Activated naive CD4-positive, alpha-beta T cell treated with anti-CD3 and anti-CD28 coated beads, Interleukin-2, amount 50 U/mL, for 16 hours (primary cell): ENCODE measurements at regions not wholly inside any gene's neighbourhood (a gene's known extent, or its start where the extent isn't known, plus 50 kb on each side); places are given as distances from the start of the nearest gene placed in this dataset.
"Not testable (repeated sequence)": the region's sequence is repeated elsewhere in the genome, so short reads cannot be mapped to it uniquely, and the experiment has no call there.

Source experiments
- DNase-seq: peaks from one replicate; pipeline ENCODE4 v3.0.0-alpha.2; 2020

DNA sequence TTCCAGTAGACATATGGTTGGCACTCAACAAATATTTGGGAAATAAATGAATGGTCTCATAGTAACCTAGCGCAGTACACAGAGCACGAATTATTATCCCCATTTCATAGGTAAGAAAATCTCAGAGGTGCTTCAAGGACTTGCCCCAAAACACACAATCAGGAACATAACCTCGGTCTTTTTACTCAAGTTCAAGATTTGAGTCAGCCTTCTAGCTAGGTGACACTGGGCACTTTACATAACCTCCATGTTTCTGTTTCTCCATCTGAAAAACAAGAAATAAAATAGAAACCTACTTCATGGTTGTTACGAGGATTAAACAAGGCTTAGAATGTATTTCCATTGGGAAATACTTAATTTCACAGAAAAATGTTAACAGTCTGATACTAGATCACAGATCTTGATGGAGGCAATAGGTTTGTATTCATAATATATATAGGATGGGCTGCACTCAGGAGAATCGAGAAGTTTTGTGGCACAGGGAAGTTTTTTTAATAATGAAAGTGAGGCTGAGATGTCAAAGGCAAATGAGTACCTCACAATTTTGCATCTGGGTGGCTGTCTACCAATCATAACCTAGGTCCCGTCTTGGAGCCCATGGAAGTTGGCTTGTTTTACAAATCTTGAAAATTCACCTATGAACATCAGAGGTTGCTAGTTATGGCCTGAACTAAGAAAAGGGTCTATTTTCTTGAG, 147.4 kb upstream of the ZC3H12C start:
- DNase-seq, result no peak

- DNase-seq, result peak; percentile 31
Measured at GRCh38 chr11:109946322-109946846, 146.8 kb upstream of the ZC3H12C start.

DNA sequence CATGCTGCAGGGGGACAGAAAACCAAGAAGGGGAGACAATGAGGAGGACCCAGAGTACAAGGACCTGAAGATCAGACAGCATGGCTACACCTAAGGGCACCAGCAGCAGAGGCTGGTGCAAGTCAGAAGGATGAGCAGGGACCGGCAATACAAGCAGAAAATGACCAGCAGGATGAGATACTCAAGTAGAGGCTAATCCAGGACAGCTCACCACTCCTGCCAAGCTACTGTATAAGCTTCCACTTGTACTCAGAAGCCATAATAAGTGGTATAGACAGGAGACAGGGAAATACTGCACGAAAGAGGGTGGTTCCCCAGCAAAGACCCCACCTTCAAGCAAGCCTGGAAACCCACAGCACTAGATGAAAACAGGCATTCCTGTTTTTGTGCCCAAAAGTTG, 138.7 kb upstream of the ZC3H12C start:
- DNase-seq, result no peak

GRCh38 chr11:109956124-109956793, 136.9 kb upstream of the ZC3H12C start:
- no peak for DNase-seq

GRCh38 chr11:109957000-109957399, 136.2 kb upstream of the ZC3H12C start:
- DNase-seq, result no peak

- DNase-seq, result no peak
Measured at GRCh38 chr11:109957601-109958000, 135.6 kb upstream of the ZC3H12C start.

DNA sequence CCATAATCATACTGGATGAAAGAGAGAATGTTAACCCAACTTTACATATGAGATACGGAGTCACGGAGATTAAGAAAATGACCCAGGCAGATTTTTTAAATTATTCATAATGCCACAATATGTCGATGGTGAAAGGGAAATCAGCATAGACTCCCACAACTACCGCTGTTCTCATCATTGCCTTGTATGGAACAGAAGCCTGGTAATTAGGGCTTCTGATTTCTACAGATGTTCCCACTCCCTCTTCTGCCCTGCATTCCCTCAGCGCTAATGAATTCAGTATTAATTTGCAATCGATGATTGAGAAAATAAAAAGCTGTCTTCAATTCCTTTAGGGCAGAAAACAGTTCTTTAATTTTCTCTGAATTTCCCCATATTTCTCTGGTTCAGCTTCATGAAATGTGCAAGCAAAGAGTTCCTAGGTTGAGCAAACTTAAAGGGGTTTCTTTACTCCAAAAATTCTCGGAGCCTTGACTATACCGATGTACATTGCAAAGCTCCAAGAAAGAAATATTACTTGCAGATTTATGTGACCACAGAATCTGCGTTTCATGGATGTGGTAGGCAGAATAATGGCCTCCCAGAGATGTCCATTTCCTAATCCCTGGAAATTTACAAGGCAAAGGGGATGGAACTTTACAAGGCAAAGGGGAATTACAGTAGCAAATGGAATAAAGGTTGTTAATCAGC, 134.9 kb upstream of the ZC3H12C start:
- DNase-seq, result no peak

- DNase-seq, result no peak
Measured at GRCh38 chr11:109958821-109959166, 134.4 kb upstream of the ZC3H12C start.

DNA sequence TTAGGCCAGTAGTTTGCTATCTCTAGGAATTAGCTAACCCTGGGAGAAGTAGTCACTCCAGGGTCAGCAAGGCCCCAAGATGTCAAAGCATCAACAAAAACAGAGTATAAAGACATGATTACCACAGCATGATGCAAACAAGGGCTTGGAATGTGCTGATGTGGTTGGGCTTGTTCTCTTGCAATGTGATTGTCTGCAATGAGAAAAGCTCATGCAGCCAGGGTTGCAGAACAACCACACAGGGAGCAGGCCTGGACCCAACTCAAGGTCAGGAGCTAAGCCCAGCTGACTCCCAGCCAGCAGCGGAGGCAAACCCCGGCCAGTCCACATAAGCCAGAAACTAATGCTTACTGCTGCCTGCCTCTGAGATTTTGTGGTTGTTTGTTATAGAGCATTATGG, 132.4 kb upstream of the ZC3H12C start:
- DNase-seq, result no peak

DNA sequence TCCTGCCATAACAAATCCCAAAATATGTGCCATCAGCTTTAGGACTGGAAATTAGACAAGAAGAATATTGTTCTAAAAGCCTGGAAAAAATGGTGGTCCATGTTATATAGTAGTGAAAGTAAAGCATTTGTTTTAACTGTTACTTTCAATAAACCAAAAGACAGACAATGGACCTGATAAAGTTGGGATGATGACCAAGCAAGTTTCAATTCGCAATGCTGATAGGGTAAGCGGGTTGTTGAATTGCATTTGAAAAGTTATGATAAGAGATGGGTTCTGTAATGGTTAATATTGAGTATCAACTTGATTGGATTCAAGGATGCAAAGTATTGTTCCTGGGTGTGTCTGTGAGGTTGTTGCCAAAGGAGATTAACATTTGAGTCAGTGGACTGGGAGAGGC, 131.9 kb upstream of the ZC3H12C start:
- no peak for DNase-seq

DNA sequence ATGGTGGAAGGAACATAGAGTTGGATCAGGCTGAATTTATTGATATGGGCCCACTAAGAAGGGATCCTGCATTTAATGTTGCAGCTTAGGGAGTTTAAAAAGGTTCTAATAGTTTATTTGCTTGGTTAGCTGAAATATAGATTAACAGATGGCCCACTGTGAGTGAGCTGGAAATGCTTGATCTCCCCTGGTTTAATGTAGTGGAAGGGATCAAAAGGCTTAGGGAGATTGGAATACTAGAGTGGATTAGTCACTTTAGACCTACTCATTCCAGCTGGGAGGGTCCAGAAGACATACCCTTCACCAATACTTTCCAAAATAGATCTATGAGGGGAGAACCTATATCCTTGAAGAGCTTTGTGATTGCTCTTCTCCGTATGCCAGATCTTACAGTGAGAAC, 130.1 kb upstream of the ZC3H12C start:
- no peak for DNase-seq

DNA sequence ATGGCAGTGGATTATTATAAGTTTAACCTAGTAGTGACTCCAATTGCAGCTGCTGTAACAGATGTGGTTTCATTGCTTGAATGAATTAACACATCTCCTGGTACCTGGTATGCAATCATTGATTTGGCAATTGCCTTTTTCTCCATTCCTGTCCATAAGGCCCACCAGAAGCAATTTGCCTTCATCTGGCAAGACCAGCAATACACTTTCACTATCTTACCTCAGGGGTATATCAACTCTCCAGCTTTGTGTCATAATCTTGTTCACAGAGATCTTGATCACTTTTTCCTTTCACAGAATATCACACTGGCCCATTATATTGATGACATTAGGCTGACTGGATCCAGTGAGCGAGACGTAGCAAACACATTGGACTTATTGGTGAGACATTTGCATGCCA, 128.7 kb upstream of the ZC3H12C start:
- no peak for DNase-seq

DNA sequence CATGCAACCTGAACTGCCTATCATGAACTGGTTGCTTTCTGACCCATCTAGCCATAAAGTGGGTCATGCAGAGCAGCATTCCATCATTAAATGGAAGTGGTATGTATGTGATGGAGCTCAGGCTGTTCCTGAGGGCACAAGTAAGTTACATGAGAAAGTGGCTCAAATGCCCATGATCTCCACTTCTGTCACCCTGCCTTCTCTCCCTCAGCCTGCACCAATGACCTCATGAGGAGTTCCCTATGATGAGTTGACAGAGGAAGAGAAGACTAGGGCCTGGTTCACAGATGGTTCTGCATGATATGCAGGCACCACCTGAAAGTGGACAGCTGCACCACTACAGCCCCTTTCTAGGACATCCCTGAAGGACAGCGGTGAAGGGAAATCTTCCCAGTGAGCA, 127.7 kb upstream of the ZC3H12C start:
- not testable (repeated sequence) for DNase-seq

DNA sequence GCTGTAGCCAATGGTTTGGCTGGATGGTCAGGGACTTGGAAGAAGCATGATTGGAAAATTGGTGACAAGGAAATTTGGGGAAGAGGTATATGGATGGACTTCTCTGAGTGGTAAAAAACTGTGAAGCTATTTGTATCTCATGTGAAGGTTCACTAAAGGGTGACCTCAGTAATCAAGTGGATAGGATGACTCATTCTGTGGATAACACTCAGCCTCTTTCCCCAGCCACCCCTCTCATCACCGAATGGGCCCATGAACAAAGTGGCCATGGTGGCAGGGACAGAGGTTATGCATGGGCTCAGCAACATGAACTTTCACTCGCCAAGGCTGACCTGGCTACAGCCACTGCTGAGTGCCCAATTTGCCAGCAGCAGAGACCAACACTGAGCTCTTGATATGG, 127.3 kb upstream of the ZC3H12C start:
- DNase-seq, result not testable (repeated sequence)

DNA sequence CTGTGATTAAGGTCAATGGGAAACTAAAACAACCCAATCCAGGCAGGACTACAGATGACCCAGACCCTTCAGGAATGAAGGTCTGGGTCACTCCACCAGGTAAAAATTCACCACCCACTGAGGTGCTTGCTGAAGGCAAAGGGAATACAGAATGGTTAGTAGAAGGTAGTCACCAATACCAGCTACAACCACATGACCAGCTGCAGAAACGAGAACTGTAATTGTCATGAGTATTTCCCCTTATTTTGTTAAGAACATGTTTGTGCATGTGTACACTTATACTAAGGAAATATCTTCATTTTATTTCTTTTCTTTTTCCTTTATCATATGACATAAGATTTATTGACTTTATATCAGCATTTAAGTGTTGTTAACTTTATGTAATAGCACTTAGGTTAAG, 126.1 kb upstream of the ZC3H12C start:
- DNase-seq, result not testable (repeated sequence)

GRCh38 chr11:109968299-109968698, 124.9 kb upstream of the ZC3H12C start:
- DNase-seq, result no peak

DNA sequence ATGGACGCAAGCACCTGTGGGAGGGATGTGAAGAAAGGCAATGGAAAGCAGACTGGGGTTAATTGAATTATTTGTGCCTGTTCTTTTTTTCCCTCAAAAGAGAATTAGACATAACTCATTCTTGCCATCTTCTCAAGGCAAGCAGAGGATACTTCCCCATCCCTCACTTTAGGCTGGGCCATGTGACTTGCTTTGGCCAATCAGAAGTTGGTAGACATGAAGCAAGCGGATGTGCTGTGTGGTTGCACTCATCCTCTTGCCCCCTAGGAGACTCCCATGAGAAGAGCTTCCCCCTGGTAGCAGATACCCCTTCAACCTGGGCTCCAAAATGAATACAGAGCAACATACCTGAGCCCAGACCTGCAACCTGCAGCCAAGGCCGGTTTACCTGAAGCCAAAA, 124.4 kb upstream of the ZC3H12C start:
- no peak for DNase-seq

- no peak for DNase-seq
Measured at GRCh38 chr11:109970516-109971183, 122.5 kb upstream of the ZC3H12C start.

DNA sequence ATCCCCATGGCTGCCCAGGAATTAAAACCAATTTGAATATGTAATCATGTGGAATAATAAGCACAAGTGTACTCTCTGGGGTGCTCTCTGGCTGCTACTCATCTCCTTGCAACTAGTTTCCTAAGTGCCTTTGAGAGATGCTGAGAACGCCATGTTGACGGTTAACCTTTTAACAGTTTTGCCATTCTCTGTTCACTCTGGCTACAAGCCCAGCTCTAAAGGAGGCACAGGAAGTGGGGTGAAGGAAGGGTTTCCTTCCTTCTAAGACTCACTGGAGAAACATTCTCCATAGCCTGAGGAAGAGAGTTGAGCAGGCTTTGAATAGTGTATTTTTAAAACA, 122.0 kb upstream of the ZC3H12C start:
- no peak for DNase-seq

DNA sequence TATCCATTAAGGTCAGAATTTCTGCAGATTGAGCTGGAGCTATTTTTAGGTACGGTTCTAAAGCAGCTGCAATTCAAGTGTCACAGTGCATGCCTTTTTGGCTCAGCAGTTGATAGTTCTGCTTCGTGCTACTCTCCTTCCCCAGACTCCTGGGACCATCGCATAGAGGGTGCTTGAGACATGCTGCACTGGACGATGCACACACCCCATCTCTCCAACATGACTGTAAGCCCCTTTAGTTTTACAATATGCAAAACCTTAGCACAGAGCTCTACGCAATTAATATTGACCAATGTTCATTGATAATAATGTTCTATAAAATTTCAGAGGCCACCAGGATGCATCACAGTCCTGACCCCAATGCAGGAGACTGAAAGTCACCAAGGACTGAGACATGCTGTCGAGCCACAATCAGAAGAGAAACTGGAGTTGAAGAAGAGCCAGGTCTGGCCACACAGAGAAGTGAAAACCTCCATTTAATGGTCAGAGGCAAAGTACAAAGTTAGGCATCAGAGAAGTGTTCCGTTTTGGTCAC, 120.9 kb upstream of the ZC3H12C start:
- DNase-seq, result no peak

GRCh38 chr11:109972939-109973338, 120.3 kb upstream of the ZC3H12C start:
- no peak for DNase-seq

GRCh38 chr11:109973486-109973885, 119.7 kb upstream of the ZC3H12C start:
- no peak for DNase-seq

GRCh38 chr11:109974523-109974922, 118.7 kb upstream of the ZC3H12C start:
- no peak for DNase-seq
